Hematopoietic multipotent progenitor cell treated with erythropoietin and hydrocortisone succinate and interleukin-3 and kit ligand, for 4 days (in vitro differentiated cells): ENCODE measurements at regions not wholly inside any gene's neighbourhood (a gene's known extent, or its start where the extent isn't known, plus 50 kb on each side); places are given as distances from the start of the nearest gene placed in this dataset.
"Not testable (repeated sequence)": the region's sequence is repeated elsewhere in the genome, so short reads cannot be mapped to it uniquely, and the experiment has no call there.

ENCODE experiments used
- DNase-seq: peaks from one replicate; pipeline ENCODE4 v3.0.0-alpha.2; 2015

DNA sequence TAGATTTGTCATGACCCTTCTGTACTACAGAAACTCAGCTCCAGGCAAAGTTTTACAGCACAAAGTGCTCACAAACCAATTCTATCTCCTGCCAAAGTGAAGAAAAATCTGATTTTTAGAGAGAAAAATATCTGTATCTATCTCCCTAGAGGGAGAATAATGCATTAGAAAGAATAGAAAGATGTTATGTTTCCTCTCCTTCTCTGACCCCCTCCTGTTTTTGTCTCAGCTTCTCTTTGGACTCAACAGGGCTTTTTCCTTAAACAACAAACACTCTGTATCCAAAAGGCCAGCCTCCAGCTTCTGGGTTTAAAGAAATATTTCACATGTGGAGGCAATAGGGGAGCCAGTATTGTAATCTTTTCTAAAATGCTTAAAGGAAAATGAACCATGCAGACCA is 627.4 kb downstream of the REEP3 start:
- no peak for DNase-seq

DNA sequence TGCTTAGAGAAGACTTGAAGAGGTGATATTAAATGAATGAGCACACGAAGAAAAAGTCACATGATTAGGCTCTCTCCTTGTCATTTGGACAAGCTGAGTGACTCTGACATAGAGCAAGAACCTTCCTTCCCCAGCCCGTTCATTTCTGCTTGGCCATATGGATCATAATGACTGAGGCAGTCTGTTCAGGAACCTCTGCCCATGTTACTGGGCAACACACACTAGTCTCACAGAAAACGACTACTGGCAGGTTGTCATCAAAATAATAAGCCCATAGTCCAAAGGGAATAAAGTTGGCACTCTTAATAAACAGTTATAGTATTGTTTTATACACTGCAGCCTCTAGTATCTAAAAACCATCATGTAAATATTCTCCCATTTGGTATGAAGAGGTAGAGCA is 635.0 kb downstream of the REEP3 start:
- DNase-seq = no peak

DNA sequence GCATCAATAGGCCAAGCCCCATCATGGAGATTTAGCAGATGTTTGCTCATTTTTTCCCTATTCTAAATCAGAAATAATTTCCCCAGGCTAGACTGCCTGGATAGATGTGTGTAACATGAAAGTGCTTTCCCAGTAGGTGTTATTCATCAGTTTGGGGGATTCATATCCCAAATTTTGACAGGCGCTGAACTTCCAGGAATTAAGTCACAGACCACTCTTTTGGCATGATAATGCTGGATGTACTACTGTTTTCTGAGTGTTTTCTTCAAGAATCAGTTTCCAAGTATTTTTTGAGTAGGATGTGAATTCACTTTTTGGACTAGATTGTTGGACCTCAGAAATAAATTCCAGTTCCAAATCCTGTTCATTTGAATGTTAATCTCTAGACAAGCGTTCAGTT is 637.4 kb downstream of the REEP3 start:
- DNase-seq = no peak

DNA sequence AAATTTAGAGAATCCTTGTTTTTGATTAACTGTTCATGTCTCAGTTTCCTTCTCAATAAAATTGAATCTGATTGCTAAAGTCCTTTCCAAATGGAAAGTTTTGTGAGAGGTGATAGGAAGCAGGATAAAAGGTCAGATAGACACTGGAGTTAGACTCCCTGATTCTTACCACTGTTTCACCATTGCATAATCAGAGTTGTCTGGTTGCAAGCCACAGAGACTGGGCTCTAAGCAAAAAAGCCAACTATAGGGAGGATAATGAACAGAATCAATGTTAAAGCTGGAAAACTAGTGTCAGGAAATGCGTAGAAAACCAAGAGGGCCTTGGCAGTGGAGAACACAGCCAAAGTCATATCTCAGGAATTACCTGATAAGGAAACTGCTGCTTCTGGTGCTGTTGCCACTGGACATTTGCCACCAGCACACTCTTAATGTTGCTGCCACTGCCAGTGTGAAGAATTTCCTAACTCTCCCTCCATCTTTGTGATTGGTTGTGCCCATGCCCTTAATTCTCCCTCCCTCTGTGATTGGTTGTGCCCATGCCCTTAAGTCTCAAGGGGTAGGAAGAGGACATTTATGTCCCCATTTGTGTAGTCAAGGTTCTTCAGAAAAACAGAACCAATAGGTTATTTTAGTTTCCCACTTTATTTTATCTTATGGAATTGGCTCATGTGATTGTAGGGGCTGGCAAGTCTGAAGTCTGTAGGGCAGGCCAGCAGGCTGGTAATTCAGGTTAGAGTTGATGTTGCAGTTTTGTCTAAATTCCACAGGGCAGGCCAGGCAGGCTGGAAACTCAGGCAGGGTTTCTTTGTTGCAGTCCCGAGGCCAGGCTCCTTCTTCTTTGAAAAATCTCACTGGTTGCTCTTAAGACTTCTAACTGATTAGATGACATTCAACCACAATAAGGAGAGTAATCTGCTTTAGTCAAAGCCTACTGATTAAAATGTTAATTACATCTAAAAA is 639.0 kb downstream of the REEP3 start:
- no peak for DNase-seq

DNA sequence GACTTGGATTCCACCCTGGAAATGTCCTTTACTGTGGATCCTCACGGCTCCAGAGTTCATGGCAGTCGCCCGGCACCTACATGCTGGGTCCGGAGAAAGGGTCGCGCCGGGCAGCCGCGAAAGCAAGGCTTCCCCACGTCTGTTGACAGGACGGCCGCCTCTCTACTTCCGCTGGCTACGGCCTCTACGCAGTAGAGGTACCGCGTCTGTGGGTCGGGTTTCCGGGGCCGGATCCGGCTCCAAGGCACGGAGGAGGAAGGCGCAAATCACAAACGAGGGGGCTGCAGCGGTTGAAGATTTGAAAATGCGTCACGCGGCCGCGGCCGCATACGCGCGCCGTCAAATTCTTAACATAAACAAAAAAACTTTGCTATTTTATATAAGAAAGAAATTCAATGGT is 649.6 kb downstream of the REEP3 start:
- no peak for DNase-seq

DNA sequence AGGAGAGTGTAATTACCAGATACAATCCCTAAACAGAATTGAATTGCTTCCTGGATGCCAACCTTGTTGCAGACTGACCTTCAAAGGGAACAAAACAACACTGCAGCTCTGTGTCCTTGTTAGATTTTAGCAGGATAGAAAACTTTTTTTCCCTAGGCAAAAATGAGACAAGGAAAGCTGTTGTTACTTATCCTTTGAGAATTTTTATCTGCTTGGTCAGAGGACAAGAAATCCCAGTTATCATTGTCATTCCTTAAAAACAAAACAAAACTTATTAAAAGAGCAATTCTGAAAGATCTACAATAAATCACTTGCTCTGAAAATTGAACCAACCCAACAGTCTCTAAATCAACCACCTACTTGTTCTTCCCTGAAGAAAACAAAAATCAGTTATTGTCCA is 652.6 kb downstream of the REEP3 start:
- no peak for DNase-seq

DNA sequence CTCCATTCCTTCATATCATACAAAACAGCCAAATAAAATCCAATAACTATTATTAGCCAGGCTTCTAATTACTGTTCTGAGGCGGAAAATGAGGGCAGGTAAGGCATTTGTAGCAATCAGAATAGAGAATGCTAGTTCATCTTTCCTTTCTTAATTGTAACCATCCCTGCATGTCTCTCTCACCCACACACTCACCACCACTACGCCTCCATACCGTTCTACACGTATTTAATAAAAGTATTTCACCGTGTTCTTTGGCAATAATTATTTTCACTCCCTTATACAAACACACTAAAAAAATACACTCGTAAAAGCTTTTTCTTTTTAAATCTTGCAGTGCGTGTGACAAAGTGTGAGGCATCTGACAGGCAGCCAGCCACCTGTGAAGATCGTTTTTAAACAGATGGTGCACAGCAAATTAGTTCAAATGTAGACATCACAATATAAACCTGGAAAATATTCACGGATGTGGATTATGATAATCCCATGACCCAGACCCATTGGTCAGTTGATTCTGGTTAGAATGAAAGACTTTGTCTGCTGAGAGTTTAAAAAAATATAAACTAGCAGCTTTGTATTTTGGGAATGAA is 653.6 kb downstream of the REEP3 start:
- no peak for DNase-seq

DNA sequence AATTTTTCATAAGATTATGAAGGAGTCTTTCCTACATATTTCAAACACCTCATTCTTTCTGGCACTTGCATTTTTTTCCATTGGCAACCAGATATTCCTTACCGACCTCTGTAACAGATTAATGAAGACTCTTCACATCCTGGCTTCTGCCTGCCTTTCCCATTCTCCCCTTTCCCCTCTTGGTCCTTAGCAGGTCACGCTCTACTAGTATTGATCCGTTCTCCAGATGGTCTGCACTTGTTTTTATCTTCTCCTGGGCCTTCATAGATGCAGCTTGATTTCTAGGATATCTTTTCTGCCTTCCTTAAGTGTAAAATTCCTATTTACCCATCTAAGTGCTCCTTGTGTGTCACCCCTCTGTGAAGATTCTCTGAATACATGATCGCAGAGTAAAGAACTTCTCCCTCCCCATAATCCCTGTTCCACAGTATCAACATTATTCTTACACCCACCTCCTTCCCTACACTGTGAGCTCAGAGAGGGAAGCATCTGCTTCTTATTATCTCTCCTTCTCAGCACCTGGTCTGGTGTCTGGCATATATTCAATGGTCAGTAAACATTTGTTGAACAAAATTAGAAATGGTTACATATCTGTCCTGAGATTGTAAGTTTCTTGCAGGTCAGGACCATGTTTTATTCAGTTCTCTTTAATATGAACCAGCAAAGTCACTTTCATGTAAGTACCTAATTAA is 654.2 kb downstream of the REEP3 start:
- no peak for DNase-seq

DNA sequence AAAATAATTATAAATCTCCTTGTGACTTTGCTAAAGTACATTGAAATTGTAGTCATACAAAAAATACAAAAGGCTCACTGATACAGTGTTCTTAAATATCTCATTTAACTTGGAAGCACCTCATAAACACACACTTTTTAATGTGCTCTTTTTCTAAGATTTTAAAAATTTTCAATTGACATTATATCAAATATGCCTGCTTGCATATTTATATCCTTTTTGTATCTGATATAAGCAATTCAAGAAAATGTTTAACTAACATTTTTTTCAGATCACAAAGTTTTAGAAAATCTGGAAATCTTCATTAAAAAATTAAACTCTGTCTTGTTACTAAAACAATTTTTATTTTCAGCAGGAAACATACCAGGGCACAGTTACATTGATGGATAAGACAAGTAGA is 661.5 kb downstream of the REEP3 start:
- DNase-seq = no peak

DNA sequence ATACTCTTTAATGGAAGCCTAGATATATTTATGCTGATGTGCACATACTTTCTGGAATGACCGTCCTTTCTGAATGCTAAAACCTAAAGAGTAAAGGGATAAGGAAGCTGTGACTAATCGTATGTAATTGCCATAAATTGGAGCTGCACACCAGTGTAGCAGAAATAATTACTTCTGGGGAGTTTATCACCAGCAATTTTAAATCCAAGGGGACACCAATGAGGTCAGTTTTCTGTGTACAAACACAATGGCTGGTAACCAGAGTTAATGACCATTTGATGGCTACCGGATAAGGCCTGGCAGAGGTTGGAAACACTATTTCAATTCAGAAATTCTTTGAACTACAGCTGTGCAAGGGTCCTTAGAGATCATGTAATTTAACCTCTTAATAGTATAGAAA is 670.1 kb downstream of the REEP3 start:
- DNase-seq = no peak

DNA sequence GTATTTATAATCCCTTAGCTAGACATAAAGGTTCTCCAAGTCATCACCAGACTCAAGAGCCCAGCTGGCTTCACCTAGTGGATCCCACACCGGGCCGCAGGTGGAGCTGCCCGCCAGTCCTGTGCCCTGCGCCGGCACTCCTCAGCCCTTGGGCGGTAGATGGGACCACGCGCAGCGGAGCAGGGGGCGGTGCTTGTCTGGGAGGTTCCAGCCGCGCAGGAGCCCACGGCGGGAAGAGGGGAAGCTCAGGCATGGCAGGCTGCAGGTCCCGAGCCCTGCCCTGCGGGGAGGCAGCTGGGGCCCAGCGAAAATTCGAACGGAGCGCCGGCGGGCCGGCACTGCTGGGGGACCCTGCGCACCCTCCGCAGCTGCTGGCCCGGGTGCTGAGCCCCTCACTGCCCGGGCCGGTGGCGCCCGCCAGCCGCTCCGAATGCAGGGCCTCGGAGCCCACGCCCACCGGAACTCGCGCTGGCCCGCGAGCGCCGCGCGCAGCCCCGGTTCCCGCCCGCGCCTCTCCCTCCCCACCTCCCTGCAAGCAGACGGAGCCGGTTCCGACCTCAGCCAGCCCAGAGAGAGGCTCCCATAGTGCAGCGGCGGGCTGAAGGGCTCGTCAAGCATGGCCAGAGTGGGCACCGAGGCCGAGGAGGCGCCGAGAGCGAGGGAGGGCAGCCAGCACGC is 675.6 kb downstream of the REEP3 start:
- DNase-seq = no peak

DNA sequence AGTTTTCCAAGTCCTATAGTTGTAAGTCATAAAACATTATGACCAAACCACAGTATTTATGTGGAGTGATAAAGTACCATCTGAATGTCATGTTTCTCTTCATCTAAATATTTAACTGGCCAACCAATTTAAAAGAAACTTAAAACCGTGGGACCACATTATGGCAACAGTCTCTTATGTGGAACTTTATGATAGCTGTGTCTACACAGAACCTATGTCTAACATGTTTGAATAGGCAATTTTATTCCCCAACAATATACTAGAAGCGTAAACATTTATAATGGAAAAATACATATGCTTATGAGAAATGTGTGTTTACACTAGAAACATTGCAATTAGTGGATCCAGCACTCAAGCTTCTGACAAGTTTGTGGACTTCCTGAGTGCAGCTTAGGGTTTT is 680.7 kb downstream of the REEP3 start:
- DNase-seq = no peak

DNA sequence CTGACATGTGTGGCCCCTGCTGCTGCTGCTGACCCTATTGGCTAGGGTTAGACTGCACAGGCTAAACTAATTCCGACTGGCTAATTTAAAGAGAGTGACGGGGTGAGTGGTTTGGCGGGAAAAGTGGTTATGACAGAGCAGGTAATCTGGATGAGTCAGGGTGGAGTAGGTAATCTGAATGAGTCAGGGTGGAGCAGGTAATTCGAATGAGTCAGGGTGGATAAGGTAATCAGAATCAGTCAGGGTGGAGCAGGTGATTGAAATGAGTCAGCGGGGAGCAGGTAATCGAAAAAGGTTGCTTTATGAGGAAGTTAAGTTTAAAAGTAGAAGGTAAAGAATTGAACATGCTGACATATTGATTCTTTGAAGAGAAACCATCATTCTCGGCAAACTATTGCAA is 683.3 kb downstream of the REEP3 start:
- not testable (repeated sequence) for DNase-seq

DNA sequence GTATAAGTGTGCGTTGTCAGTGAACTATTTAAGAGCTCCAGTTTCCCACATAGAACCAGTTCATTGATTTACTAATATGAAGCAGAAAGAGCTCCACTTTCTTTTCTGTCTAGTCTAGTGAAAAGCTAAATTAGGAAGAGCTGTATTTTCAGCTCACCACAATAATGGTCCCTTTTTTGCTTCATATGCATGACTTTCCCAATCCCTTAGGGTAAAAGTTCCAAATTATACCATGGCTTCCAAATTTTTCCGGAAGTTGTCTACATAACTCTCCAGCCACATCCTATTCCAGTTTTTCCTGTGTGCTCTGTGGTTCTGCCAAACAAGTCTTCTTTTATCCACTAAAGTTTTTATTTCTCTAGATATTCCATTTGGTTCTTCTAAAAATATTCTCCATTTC is 685.2 kb downstream of the REEP3 start:
- no peak for DNase-seq

DNA sequence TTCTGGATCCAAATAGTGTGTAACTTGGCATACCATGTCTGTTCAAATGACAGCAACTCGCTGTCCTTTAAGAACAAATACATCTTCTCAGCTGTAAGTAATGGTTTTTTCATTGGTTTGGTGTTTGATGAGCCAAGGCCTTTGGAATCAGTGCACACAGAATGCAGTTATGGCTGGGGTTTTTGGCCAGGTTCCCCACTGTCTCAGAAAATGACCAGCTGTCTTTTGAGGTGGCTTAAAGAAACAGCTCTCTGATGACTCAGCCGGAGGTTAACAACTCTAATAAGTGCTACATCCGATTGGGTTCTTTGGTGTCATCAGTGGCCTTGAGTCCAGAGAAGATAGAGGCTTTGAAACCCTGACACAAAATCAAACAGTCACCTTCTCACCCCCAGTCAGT is 688.4 kb downstream of the REEP3 start:
- DNase-seq = no peak

DNA sequence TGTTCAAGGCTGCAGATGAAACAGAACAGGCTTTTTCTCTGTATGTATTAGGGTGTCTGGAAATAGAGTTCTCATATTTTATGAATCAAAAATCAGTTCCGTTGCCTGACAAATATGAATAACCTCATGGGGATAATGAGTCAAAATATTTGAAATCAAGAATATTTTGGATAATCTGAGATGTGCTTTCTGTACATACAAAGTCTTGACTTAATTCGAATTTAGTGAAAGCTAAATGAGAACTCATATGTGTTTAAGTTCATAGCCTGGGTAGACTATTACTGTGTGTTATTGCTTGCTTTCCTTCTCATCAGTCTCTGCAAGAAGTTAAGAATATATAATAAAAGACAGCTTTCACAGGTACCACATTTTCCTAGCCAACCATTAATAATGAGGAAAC is 689.0 kb downstream of the REEP3 start:
- DNase-seq = no peak

DNA sequence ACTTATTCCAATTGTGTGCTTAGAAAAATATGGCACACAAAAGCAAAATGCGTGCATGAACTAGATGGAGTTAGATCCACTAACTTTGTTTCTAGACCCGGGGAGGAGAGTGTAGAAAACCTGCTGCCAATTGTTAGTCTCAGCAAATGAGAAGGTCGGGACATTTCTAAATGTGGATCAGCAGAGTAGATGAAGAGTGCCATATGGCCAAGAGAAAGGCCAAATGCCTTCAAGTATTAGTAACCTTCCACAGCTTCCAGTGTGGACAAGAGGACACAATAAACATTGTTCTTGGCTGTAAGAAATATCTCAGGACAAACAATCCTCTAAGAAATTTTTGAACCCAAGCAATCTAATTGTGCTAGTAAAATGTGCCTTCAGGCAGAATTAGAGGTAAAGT is 690.3 kb downstream of the REEP3 start:
- DNase-seq = no peak

DNA sequence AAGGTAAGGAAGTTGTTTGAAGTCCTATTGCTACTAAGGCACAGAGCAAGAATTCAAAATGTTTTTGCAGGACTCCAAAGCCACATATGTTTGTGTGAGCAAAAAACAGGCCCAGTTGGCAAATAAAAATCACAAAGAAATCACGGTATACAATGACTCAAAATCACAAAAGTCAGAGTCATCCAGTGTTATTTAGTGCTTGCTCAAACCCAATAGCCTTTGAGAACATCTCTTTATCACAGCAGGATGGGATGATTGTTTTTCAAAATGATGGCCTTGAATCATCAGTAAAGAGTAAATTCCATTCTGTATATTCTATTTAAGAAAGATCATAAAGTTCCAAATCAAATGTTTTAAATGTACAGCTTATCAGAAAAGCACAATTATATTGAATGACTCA is 693.9 kb downstream of the REEP3 start:
- no peak for DNase-seq

DNA sequence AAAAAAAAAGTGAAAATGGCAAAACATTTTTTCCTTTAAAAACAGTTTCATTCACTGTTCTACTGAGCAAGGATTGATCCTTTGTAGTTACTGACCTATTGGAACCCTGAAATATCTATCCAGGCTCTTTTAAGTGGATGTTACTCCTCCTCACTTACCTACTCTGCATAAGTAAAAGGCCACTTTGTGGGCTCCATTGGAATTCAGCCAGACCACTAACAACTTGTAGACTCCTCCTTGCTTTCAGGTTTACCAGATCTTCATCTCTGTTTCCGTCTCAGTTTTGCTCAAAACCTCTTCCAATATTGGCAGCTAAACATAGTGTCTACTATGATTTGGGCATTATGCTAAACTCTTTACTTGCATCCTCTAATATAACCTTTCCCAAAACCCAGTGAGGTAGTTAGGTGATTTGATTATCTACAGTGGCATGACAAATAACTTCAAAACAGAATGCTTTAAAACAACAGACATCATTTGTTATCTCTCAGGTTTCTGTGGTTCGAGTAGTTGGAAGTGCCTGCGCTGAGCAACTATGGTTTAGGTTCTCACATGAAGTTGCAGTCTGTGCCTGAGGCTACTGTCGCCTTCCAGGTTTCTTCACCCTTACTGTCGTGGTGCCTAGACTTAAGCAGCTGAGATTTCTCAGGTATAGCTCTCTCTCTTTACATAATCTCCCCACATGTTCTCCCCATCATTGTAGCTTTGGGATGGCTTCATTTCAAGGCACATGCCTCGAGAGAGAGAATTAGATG is 698.2 kb downstream of the REEP3 start:
- no peak for DNase-seq

DNA sequence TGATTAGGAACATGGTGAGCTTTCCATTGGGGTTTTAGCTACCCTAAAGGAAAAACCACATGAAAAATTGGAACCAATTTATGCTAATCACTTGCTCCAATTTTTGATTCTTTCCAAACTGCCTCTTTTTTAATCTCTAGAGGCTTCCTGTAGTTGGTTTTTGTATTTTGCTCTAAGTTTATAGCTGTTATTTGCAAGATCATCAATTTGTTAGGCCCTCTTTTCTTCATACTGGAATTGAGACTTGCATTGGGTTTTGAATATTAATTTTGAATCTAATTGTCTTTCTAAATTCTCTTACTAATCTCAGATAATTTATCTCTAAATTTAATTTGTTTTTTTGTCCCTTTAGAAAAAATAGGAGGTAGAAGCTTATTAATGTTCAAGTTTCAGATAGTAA is 713.3 kb downstream of the REEP3 start:
- no peak for DNase-seq

DNA sequence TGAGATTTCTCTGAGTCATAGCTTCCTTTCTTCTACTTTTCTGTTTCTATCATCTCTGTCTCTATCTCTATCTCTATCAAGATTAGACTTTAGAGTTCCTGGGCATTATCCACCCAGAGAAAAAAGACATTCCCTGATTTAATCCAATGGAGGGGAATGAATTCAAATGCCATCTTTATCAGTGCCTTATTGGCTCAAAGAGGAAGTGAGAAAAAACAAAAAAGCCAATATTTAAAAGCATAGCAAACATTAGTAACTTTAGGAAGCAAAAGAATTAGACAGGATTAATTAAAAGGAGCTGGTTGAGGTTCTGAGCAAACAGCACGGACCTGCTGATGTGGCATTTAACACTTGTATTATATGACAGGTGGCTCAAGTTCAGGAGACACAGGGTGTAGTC is 736.5 kb downstream of the REEP3 start:
- no peak for DNase-seq

DNA sequence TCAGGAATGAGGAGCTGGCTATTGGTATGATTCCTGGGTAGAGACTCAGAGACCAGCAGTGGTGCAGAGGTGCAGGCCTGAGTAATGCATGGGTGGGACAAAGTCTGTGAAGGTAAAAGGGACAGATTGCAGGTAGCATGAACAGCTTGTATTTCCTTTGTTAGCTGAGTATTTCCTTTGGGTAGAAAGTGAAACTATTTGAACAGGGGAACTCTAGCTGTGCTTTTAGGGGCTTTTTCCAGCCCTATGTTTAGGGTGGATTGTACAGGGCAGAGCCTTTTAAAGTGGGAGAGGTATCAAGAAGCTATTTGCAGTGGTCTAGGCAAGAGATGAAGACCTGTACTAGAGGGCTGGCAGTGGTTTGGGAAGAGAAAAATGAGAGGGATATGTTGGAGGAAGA is 739.9 kb downstream of the REEP3 start:
- DNase-seq = no peak

DNA sequence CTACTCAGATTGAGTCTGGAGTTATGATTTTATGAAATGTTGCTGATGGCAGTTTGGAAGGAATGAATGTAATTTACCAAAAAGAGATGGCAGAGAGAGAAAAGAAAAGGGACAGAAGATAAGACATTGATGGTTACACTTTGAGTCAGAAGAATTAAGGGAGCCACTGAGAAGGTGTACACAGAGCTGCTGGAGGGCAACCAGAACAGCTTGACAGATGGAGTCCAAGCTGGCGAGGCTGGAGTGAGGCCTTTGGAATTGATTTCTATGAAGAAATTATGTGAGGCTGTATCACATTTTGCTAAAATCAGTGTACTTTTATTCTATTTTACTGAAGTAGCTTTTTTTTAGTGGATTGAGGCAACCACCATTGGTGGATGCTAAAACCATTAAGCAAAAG is 740.5 kb downstream of the REEP3 start:
- DNase-seq = no peak
